AG04449 (cell line): ENCODE measurements at regions not wholly inside any gene's neighbourhood (a gene's known extent, or its start where the extent isn't known, plus 50 kb on each side); places are given as distances from the start of the nearest gene placed in this dataset.
"Not testable (repeated sequence)": the region's sequence is repeated elsewhere in the genome, so short reads cannot be mapped to it uniquely, and the experiment has no call there.

ENCODE experiments used
- CTCF ChIA-PET: fragments of 350-600 bp; formaldehyde crosslinking; extraction: SDS; loops from one replicate; lab custom pipeline; 2021; ENCODE audit warnings: antibody characterized with exemption; lab: Yijun Ruan, JAX
- POLR2A ChIA-PET: fragments of 400-600, 350-600 bp; formaldehyde crosslinking; extraction: SDS; loops from one replicate; lab custom pipeline; 2020; ENCODE audit warnings: antibody characterized with exemption, inconsistent platforms; lab: Yijun Ruan, JAX
- DNase-seq: peaks from one replicate; pipeline ENCODE4 v3.0.0-alpha.2; 2010; ENCODE audit warnings: low read depth, low spot score
- H3K4me3 ChIP-seq: 2 replicates; pipeline ENCODE4 v1.5.1; 2011; ENCODE audit warnings: low read depth, mild to moderate bottlenecking, control low read depth, low read length
- TF ChIP-seq, protein P1 (sequence below): IDR thresholded peaks from one replicate; pipeline ENCODE4 v1.5.1; 2011; ENCODE audit warnings: mild to moderate bottlenecking, moderate library complexity, low read length, control low read depth, inconsistent platforms; ENCODE audit not compliant: insufficient read depth; ENCODE audit errors: missing control alignments

GRCh38 chr6:121550491-121551010 is 115.1 kb downstream of the GJA1 start:
- POLR2A ChIA-PET, result interaction anchor here (1.4 kb wide), 1 partner anchor 114 kb away, joined by 4 read pairs; no protein-coding TSS in a partner anchor
- no peak for DNase-seq
- CTCF ChIA-PET, result interaction anchor here (1.5 kb wide), 1 partner anchor 299 kb away, joined by 8 read pairs; no protein-coding TSS in a partner anchor
- H3K4me3 ChIP-seq, result no peak overlapping the region
- TF ChIP-seq, protein P1, sequence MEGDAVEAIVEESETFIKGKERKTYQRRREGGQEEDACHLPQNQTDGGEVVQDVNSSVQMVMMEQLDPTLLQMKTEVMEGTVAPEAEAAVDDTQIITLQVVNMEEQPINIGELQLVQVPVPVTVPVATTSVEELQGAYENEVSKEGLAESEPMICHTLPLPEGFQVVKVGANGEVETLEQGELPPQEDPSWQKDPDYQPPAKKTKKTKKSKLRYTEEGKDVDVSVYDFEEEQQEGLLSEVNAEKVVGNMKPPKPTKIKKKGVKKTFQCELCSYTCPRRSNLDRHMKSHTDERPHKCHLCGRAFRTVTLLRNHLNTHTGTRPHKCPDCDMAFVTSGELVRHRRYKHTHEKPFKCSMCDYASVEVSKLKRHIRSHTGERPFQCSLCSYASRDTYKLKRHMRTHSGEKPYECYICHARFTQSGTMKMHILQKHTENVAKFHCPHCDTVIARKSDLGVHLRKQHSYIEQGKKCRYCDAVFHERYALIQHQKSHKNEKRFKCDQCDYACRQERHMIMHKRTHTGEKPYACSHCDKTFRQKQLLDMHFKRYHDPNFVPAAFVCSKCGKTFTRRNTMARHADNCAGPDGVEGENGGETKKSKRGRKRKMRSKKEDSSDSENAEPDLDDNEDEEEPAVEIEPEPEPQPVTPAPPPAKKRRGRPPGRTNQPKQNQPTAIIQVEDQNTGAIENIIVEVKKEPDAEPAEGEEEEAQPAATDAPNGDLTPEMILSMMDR, result no peak

DNA sequence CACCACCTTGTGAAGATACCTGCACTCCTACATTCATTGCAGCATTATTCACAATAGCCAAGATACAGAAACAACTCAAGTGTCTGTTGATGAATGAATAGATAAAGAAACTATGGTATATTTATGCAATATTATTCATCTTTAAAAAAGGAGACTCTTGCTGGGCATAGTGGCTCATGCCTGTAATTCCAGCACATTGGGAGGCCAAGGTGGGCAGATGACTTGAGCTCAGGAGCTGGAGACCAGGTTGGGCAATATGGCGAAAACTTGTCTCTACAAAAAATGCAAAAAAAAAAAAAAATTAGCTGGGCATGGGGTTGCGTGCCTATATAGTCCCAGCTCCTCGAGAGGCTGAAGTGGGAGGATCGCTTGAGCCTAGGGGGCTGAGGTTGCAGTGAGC is 119.8 kb downstream of the GJA1 start:
- H3K4me3 ChIP-seq, result no peak overlapping the region
- POLR2A ChIA-PET, result no interaction called here
- no peak for DNase-seq
- CTCF ChIA-PET, result no interaction called here
- TF ChIP-seq, protein P1, result no peak

DNA sequence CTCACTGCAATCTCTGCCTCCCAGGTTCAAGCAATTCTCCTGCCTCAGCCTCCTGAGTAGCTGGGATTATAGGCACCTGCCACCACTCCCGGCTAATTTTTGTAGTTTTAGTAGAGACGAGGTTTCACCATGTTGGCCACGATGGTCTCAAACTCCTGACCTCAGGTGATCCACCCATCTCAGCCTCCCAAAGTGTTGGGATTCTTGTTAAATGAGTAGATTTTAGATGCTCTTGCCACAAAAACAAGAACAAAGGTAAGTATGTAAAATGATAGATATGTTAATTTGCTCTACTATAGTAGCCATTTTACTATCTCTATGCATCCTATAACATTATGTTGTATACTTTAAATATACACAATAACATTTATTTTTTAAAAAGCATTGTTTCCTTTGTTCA is 120.7 kb downstream of the GJA1 start:
- CTCF ChIA-PET, result not testable (repeated sequence)

GRCh38 chr6:121557146-121557940 is 121.9 kb downstream of the GJA1 start:
- ChIA-PET POLR2A (no interaction called here), CTCF (interaction anchor here (1.0 kb wide), 1 partner anchor 292 kb away, joined by 3 read pairs; no protein-coding TSS in a partner anchor)
- H3K4me3 ChIP-seq, result no peak overlapping the region
- TF ChIP-seq, protein P1, result no peak
- DNase-seq, result no peak

More for the DNA sequence above, 120.7 kb downstream of the GJA1 start:
- POLR2A ChIA-PET, DNase-seq, H3K4me3 ChIP-seq: not testable (repeated sequence)

GRCh38 chr6:121559611-121560269 is 124.3 kb downstream of the GJA1 start:
- POLR2A ChIA-PET, result no interaction called here
- no peak for DNase-seq

GRCh38 chr6:121560476-121560875 is 125.0 kb downstream of the GJA1 start:
- POLR2A ChIA-PET, result no interaction called here
- DNase-seq, result no peak
- TF ChIP-seq, protein P1, result no peak
- no peak overlapping the region for H3K4me3 ChIP-seq
- CTCF ChIA-PET, result interaction anchor here (0.9 to 1.0 kb wide), 2 partner anchors 20 to 27 kb away, joined by 3 read pairs; no protein-coding TSS in a partner anchor

More at GRCh38 chr6:121559611-121560269, 124.3 kb downstream of the GJA1 start:
- TF ChIP-seq, protein P1, result no peak
- CTCF ChIA-PET, result interaction anchor here (0.7 to 1.0 kb wide), 2 partner anchors 27 to 28 kb away, joined by 3 read pairs; no protein-coding TSS in a partner anchor
- H3K4me3 ChIP-seq, result no peak overlapping the region
